Astrocyte (in vitro differentiated cells and primary cell): ENCODE measurements at regions not wholly inside any gene's neighbourhood (a gene's known extent, or its start where the extent isn't known, plus 50 kb on each side); places are given as distances from the start of the nearest gene placed in this dataset.

Experiments
- CTCF ChIP-seq: IDR thresholded peaks from 2 replicates; pipeline ENCODE4 v1.5.1; 2011; ENCODE audit warnings: low read depth, mild to moderate bottlenecking, inconsistent platforms, low read length, moderate library complexity; ENCODE audit not compliant: insufficient read depth
- EZH2 ChIP-seq: IDR thresholded peaks from 2 replicates; pipeline ENCODE4 v1.6.1; 2012; ENCODE audit warnings: mild to moderate bottlenecking, low read length, inconsistent platforms; ENCODE audit not compliant: insufficient read depth

GRCh38 chr2:107737756-107738155 is 88.9 kb upstream of the RGPD4 start:
- TF ChIP-seq CTCF (no peak), EZH2 (no peak)
